ENCODE measurements at regions not wholly inside any gene's neighbourhood (a gene's known extent, or its start where the extent isn't known, plus 50 kb on each side); places are given as distances from the start of the nearest gene placed in this dataset.

DNA sequence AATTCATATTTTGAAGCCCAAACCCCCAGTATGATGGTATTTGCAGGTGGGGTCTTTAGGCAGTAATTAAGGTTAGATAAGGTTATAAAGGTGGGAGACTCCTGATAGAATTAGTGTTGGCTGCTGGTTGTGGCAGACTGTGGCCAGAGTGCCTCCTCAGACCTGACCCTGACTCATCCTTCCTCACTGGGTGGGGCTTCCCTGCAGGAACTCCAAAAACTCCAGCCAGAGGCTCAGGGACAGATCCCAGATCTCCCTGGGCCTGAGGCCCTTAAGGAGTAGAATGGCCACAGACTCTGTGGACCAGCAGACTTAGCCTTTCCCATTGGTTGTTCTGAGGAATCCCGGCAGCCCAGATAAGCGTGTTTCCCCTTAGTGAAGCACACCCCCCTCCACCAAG is 463.0 kb upstream of the CPEB2 start:
- Mint-ChIP-seq H3K4me3 (no peak overlapping the region), H3K4me1 (peaks cover 3% of the 10 kb centered on the region), H3K27me3 (ENCODE audit: insufficient read depth, low read depth) (peaks cover 8% of the 10 kb centered on the region), H3K9me3 (peaks cover 15% of the 10 kb centered on the region), H3K36me3 (no peaks in the 10 kb centered on the region), H3K27ac (no peak overlapping the region)
- no peak overlapping the region for H3K27ac ChIP-seq
- H2AFZ ChIP-seq (replicated peaks) = no peak overlapping the region
- TF ChIP-seq EZH2 (IDR thresholded peaks at IDR 0.05) (no peak), EZH2phosphoT487 (IDR thresholded peaks at IDR 0.05) (no peak)
- TF ChIP-seq, protein P1, sequence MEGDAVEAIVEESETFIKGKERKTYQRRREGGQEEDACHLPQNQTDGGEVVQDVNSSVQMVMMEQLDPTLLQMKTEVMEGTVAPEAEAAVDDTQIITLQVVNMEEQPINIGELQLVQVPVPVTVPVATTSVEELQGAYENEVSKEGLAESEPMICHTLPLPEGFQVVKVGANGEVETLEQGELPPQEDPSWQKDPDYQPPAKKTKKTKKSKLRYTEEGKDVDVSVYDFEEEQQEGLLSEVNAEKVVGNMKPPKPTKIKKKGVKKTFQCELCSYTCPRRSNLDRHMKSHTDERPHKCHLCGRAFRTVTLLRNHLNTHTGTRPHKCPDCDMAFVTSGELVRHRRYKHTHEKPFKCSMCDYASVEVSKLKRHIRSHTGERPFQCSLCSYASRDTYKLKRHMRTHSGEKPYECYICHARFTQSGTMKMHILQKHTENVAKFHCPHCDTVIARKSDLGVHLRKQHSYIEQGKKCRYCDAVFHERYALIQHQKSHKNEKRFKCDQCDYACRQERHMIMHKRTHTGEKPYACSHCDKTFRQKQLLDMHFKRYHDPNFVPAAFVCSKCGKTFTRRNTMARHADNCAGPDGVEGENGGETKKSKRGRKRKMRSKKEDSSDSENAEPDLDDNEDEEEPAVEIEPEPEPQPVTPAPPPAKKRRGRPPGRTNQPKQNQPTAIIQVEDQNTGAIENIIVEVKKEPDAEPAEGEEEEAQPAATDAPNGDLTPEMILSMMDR (IDR thresholded peaks at IDR 0.05) = no peak
- H3F3A ChIP-seq (ENCODE audit: low read depth) = no peaks in the 10 kb centered on the region
- H3K36me3 ChIP-seq = no peaks in the 10 kb centered on the region
- no peaks in the 10 kb centered on the region for H3K79me2 ChIP-seq (ENCODE audit: low read depth)
- no peaks in the 10 kb centered on the region for H3K27me3 ChIP-seq
- DNase-seq (ENCODE audit: low spot score) = no peak
- H4K20me1 ChIP-seq (ENCODE audit: low read depth) = no peaks in the 10 kb centered on the region
- H3K4me3 ChIP-seq = no peak overlapping the region
- no peak overlapping the region for H3K9ac ChIP-seq
- no peaks in the 10 kb centered on the region for H3K4me1 ChIP-seq
- H3K4me2 ChIP-seq = no peak overlapping the region
- no peaks in the 10 kb centered on the region for H3K9me3 ChIP-seq (ENCODE audit: low read depth)

DNA sequence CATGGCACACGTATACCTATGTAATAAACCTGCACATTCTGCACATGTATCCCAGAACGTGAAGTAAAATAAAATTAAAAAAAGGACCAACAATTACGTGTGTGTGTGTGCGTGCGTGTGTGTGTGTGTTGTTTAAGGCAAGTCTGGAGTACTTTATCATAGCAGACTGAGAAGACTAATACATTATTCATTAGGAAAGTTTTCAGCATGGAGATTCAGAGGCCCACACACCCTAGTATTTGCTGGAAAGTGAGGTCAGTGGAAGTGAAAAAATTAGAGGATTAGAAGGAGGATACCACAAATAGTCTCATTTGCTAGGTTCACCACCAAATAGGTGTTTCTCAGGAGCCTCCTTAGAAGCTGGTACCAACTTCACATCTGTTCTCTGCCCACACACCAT is 457.1 kb upstream of the CPEB2 start:
- no peaks in the 10 kb centered on the region for H3K4me1 ChIP-seq
- no peak overlapping the region for H3K27ac ChIP-seq
- Mint-ChIP-seq H3K36me3 (no peaks in the 10 kb centered on the region), H3K27me3 (ENCODE audit: insufficient read depth, low read depth) (peaks cover 2% of the 10 kb centered on the region), H3K27ac (no peak overlapping the region), H3K9me3 (peaks cover 17% of the 10 kb centered on the region), H3K4me1 (peaks cover 3% of the 10 kb centered on the region), H3K4me3 (no peak overlapping the region)
- H3K9ac ChIP-seq = no peak overlapping the region
- no peaks in the 10 kb centered on the region for H3K9me3 ChIP-seq (ENCODE audit: low read depth)
- TF ChIP-seq EZH2phosphoT487 (IDR thresholded peaks at IDR 0.05) = no peak
- TF ChIP-seq, protein P1 (IDR thresholded peaks at IDR 0.05) = no peak
- no peak for TF ChIP-seq EZH2 (IDR thresholded peaks at IDR 0.05)
- no peaks in the 10 kb centered on the region for H4K20me1 ChIP-seq (ENCODE audit: low read depth)
- H3K4me3 ChIP-seq = no peak overlapping the region
- H3F3A ChIP-seq (ENCODE audit: low read depth) = no peaks in the 10 kb centered on the region
- H3K4me2 ChIP-seq = no peak overlapping the region
- H2AFZ ChIP-seq (replicated peaks) = no peak overlapping the region
- H3K36me3 ChIP-seq = no peaks in the 10 kb centered on the region
- DNase-seq (ENCODE audit: low spot score) = no peak
- H3K79me2 ChIP-seq (ENCODE audit: low read depth) = no peaks in the 10 kb centered on the region
- no peaks in the 10 kb centered on the region for H3K27me3 ChIP-seq

DNA sequence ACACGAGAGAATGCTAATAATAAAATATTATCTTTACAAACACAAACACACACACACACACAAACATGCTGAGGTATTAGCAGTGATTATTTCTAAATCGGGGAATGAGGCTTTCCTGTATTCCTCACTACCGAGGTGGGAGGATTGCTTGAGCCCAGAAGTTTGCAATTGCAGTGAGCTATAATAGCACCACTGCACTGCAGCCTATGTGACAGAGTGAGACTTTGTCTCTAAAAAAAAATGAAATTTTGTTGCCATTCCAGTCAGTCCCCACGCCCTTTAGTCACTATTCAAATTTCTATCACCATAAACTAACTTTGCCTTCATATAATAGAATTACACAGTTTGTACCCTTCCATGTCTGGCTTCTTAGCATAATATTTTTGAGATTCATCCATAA is 456.5 kb upstream of the CPEB2 start:
- H3K4me3 ChIP-seq = no peak overlapping the region
- H3K9ac ChIP-seq = no peak overlapping the region
- no peak overlapping the region for H2AFZ ChIP-seq (replicated peaks)
- no peaks in the 10 kb centered on the region for H4K20me1 ChIP-seq (ENCODE audit: low read depth)
- no peaks in the 10 kb centered on the region for H3K9me3 ChIP-seq (ENCODE audit: low read depth)
- H3K27me3 ChIP-seq = no peaks in the 10 kb centered on the region
- H3K4me1 Mint-ChIP-seq = peaks cover 3% of the 10 kb centered on the region
- H3K27ac ChIP-seq = no peak overlapping the region
- H3K36me3 Mint-ChIP-seq = no peaks in the 10 kb centered on the region
- H3K27me3 Mint-ChIP-seq (ENCODE audit: insufficient read depth, low read depth) = peaks cover 2% of the 10 kb centered on the region
- no peak overlapping the region for H3K4me2 ChIP-seq
- no peak for TF ChIP-seq EZH2 (IDR thresholded peaks at IDR 0.05)
- TF ChIP-seq, protein P1 (IDR thresholded peaks at IDR 0.05) = no peak
- no peak for TF ChIP-seq EZH2phosphoT487 (IDR thresholded peaks at IDR 0.05)
- H3K36me3 ChIP-seq = no peaks in the 10 kb centered on the region
- H3K4me1 ChIP-seq = no peaks in the 10 kb centered on the region
- no peaks in the 10 kb centered on the region for H3K79me2 ChIP-seq (ENCODE audit: low read depth)
- no peak for DNase-seq (ENCODE audit: low spot score)
- no peak overlapping the region for H3K27ac Mint-ChIP-seq
- H3K9me3 Mint-ChIP-seq = peaks cover 16% of the 10 kb centered on the region
- H3F3A ChIP-seq (ENCODE audit: low read depth) = no peaks in the 10 kb centered on the region
- H3K4me3 Mint-ChIP-seq = no peak overlapping the region
